ENCODE measurements at regions not wholly inside any gene's neighbourhood (a gene's known extent, or its start where the extent isn't known, plus 50 kb on each side); places are given as distances from the start of the nearest gene placed in this dataset.

DNA sequence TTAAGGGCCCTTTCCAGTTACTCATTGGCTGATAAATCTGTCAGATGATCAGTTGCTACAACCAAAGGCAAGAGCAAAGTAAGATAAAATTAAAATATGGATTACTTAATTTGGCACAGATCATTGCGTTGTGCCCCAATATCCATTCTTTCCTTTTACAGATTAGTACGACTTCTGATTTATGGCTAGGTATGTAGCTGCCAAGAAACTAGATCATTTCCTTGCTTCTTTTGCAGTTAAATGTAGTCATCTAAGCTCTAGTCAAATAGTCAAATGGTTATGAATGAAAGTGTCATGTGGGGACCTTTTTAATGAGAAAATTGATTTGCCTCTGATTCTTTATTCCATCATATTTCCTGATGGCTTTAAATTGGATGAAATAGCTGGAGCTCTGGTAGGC lies 1039.9 kb upstream of the FLRT2 start (continued):
- no peak for TF ChIP-seq ELK4 (IDR thresholded peaks at IDR 0.05; ENCODE audit: borderline replicate concordance, low read depth, low read length)
- TF ChIP-seq ZNF140 (tag by site-specific recombination; IDR thresholded peaks at IDR 0.05), result no peak
- no peak for TF ChIP-seq ZFHX2 (tag by site-specific recombination; conservative IDR thresholded peaks at IDR 0.05)
- no peak for TF ChIP-seq ZNF174 (tag by site-specific recombination; IDR thresholded peaks at IDR 0.05)
- TF ChIP-seq HOXA7 (CRISPR knock-in tag; IDR thresholded peaks at IDR 0.05; ENCODE audit: borderline replicate concordance), result no peak
- no peak for TF ChIP-seq ZNF776 (tag by site-specific recombination; IDR thresholded peaks at IDR 0.05; ENCODE audit: borderline replicate concordance)
- TF ChIP-seq, protein P1, sequence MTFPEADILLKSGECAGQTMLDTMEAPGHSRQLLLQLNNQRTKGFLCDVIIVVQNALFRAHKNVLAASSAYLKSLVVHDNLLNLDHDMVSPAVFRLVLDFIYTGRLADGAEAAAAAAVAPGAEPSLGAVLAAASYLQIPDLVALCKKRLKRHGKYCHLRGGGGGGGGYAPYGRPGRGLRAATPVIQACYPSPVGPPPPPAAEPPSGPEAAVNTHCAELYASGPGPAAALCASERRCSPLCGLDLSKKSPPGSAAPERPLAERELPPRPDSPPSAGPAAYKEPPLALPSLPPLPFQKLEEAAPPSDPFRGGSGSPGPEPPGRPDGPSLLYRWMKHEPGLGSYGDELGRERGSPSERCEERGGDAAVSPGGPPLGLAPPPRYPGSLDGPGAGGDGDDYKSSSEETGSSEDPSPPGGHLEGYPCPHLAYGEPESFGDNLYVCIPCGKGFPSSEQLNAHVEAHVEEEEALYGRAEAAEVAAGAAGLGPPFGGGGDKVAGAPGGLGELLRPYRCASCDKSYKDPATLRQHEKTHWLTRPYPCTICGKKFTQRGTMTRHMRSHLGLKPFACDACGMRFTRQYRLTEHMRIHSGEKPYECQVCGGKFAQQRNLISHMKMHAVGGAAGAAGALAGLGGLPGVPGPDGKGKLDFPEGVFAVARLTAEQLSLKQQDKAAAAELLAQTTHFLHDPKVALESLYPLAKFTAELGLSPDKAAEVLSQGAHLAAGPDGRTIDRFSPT (tag by site-specific recombination; IDR thresholded peaks at IDR 0.05), result no peak
- TF ChIP-seq, protein P2, sequence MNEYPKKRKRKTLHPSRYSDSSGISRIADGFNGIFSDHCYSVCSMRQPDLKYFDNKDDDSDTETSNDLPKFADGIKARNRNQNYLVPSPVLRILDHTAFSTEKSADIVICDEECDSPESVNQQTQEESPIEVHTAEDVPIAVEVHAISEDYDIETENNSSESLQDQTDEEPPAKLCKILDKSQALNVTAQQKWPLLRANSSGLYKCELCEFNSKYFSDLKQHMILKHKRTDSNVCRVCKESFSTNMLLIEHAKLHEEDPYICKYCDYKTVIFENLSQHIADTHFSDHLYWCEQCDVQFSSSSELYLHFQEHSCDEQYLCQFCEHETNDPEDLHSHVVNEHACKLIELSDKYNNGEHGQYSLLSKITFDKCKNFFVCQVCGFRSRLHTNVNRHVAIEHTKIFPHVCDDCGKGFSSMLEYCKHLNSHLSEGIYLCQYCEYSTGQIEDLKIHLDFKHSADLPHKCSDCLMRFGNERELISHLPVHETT (tag by site-specific recombination; IDR thresholded peaks at IDR 0.05), result no peak

DNA sequence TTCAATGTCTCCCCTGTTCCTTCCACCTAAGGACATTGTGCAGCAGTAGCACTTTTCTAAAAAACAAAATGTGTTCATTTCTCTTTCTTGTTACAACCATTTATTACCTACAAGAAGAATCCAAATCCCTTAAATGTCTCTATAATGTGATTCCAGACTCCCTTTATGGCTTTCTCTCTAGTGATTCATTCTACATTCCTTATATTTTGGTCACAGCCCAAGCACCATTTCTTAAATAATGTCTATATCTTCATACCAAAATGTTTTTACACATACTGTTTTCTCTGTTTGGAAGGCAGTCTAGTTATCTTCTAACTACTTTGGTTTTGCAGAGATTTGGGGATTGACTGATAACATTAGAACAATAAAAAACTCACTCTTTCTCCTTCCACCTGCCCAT lies 1037.3 kb upstream of the FLRT2 start:
- no peaks in the 10 kb centered on the region for H3K4me1 ChIP-seq (ENCODE audit: control insufficient read depth, insufficient read depth, low read length)
- no peaks in the 10 kb centered on the region for H3K36me3 ChIP-seq (ENCODE audit: control insufficient read depth in 2 of 2, insufficient read depth in 1 of 2, low read length in 2 of 2)
- H3K9me3 ChIP-seq (ENCODE audit: control insufficient read depth, insufficient read depth, low read depth, low read length), result no peaks in the 10 kb centered on the region
- no peak overlapping the region for H3K4me3 ChIP-seq (ENCODE audit: low read depth, low read length)
- CTCF ChIA-PET, result no interaction called here
- POLR2A ChIA-PET, result no interaction called here
- H3K27ac ChIP-seq (ENCODE audit: extremely low read depth, low read depth, low read length), result no peak overlapping the region
- TF ChIP-seq ZNF302 (tag by site-specific recombination; IDR thresholded peaks at IDR 0.05; ENCODE audit: low read depth), result no peak
- TF ChIP-seq, protein P3, sequence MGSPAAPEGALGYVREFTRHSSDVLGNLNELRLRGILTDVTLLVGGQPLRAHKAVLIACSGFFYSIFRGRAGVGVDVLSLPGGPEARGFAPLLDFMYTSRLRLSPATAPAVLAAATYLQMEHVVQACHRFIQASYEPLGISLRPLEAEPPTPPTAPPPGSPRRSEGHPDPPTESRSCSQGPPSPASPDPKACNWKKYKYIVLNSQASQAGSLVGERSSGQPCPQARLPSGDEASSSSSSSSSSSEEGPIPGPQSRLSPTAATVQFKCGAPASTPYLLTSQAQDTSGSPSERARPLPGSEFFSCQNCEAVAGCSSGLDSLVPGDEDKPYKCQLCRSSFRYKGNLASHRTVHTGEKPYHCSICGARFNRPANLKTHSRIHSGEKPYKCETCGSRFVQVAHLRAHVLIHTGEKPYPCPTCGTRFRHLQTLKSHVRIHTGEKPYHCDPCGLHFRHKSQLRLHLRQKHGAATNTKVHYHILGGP (tag by site-specific recombination; IDR thresholded peaks at IDR 0.05), result no peak
- no peak for TF ChIP-seq ZNF747 (tag by site-specific recombination; IDR thresholded peaks at IDR 0.05)
- TF ChIP-seq ZNF202 (tag by site-specific recombination; IDR thresholded peaks at IDR 0.05; ENCODE audit: borderline replicate concordance), result no peak
- TF ChIP-seq ZNF148 (tag by site-specific recombination; IDR thresholded peaks at IDR 0.05; ENCODE audit: borderline replicate concordance), result no peak
- no peak for TF ChIP-seq ZNF37A (tag by site-specific recombination; IDR thresholded peaks at IDR 0.05)
- no peak for TF ChIP-seq ZNF548 (tag by site-specific recombination; IDR thresholded peaks at IDR 0.05)
- TF ChIP-seq ZNF560 (tag by site-specific recombination; IDR thresholded peaks at IDR 0.05; ENCODE audit: borderline replicate concordance), result no peak
- no peak for TF ChIP-seq REST (tag by site-specific recombination; IDR thresholded peaks at IDR 0.05)
- no peak for TF ChIP-seq ZBTB44 (tag by site-specific recombination; IDR thresholded peaks at IDR 0.05)
- TF ChIP-seq ZNF221 (tag by site-specific recombination; IDR thresholded peaks at IDR 0.05; ENCODE audit: borderline replicate concordance), result no peak
- TF ChIP-seq ZNF223 (tag by site-specific recombination; IDR thresholded peaks at IDR 0.05), result no peak
- no peak for TF ChIP-seq SCRT1 (tag by site-specific recombination; IDR thresholded peaks at IDR 0.05; ENCODE audit: borderline replicate concordance)
- TF ChIP-seq ZNF776 (tag by site-specific recombination; IDR thresholded peaks at IDR 0.05; ENCODE audit: borderline replicate concordance), result no peak
- TF ChIP-seq FEZF1 (tag by site-specific recombination; IDR thresholded peaks at IDR 0.05), result no peak
